Spleen (tissue), 11 donors: ENCODE measurements at regions not wholly inside any gene's neighbourhood (a gene's known extent, or its start where the extent isn't known, plus 50 kb on each side); places are given as distances from the start of the nearest gene placed in this dataset.

Experiments
- DNase-seq: peaks from one replicate; pipeline ENCODE4 v3.0.0-alpha.2; 2020
- H3K27ac ChIP-seq, 8 donors: fragments of 200-600 bp; sonication (generic) in 7 of 8; 1 replicate in 4 of 8; 2 replicates in 4 of 8; pipeline versions ENCODE4 v1.5.0 to v1.8.0; 2016 to 2021; ENCODE audit warnings: inconsistent platforms in 4 of 8, mild to moderate bottlenecking in 4 of 8, moderate library complexity in 1 of 8
- H3K27me3 ChIP-seq, 7 donors: fragments of 200-600 bp; sonication (generic) in 6 of 7; replicated peaks in 1 of 7; 1 replicate in 4 of 7; 2 replicates in 3 of 7; pipeline versions ENCODE4 v1.5.0 to v1.8.0; 2016 to 2021; ENCODE audit warnings: inconsistent platforms in 3 of 7, mild to moderate bottlenecking in 1 of 7
- H3K36me3 ChIP-seq, 6 donors: fragments of 200-600 bp; sonication (generic) in 5 of 6; 1 replicate in 4 of 6; 2 replicates in 2 of 6; pipeline versions ENCODE4 v1.5.0 to v1.8.0; 2016 to 2021; ENCODE audit warnings: inconsistent platforms in 2 of 6
- H3K4me1 ChIP-seq, 6 donors: fragments of 200-600 bp; sonication (generic) in 5 of 6; 1 replicate in 3 of 6; 2 replicates in 3 of 6; pipeline versions ENCODE4 v1.5.0 to v1.8.0; 2016 to 2021; ENCODE audit warnings: inconsistent platforms in 3 of 6
- H3K4me3 ChIP-seq, 8 donors: fragments of 200-600 bp; sonication (generic) in 7 of 8; 1 replicate in 4 of 8; 2 replicates in 4 of 8; pipeline versions ENCODE4 v1.5.0 to v1.8.0; 2016 to 2021; ENCODE audit warnings: inconsistent platforms in 4 of 8, mild to moderate bottlenecking in 4 of 8, moderate library complexity in 2 of 8
- H3K9me3 ChIP-seq, 8 donors: fragments of 200-600 bp; sonication (generic) in 7 of 8; 1 replicate in 4 of 8; 2 replicates in 4 of 8; pipeline versions ENCODE4 v1.5.0 to v1.8.0; 2016 to 2021; ENCODE audit warnings: inconsistent platforms in 4 of 8
- CTCF ChIP-seq, 11 experiments: fragments of 200-600 bp in 7 of 11; fragments of 450-650 bp in 4 of 11; sonication (generic) in 4 of 11; IDR thresholded peaks in 8 of 11; conservative IDR thresholded peaks in 3 of 11; 1 replicate in 7 of 11; 2 replicates in 4 of 11; pipeline versions ENCODE4 v1.4.0 to v1.8.0; 2016 to 2021; ENCODE audit warnings: antibody characterized with exemption in 11 of 11, inconsistent platforms in 4 of 11, mild to moderate bottlenecking in 1 of 11
- POLR2A ChIP-seq, 3 donors: fragments of 450-650 bp; IDR thresholded peaks; one replicate each; pipeline ENCODE4 v1.5.1; 2017; ENCODE audit warnings: antibody characterized with exemption in 3 of 3, mild to moderate bottlenecking in 1 of 3
- POLR2AphosphoS5 ChIP-seq, 3 donors: sonication (generic); formaldehyde crosslinking; IDR thresholded peaks; one replicate each; pipeline ENCODE4 v1.5.1; 2017; ENCODE audit warnings: antibody characterized with exemption in 3 of 3
- WGBS, 5 donors: extraction: QIAGEN DNeasy Blood & Tissue Kit in 3 of 5; methylation state at CpG; one replicate each; pipeline versions ENCODE4 v1.1.5 to v1.1.7; 2013 to 2018; 5-methylcytosine and 5-hydroxymethylcytosine counted together
- intact Hi-C: fragments of 100-400 bp; cut with DNase I; formaldehyde crosslinking; loops from one replicate; pipeline ENCODE4 v1.15.0; 2023; ENCODE audit warnings: low total_unique reads
- donor health status: healthy with polysubstance abuse.
- donor health status: DM: no; HTN: no; CAD: no; lungs with moderate emphysema.
- donor health status: DM: no; HTN: no; CAD: no.
- donor health status: Bipolar disorder and iron deficiency.
- donor health status: healthy.
- donor health status: DM: no; HTN: no; CAD: no.
- donor health status: DM: yes; HTN: yes; CAD: no.

- no peaks in the 10 kb centered on the region for H3K36me3 ChIP-seq
- H3K27me3 ChIP-seq = peaks cover 0 to 10% (median 0%) of the 10 kb centered on the region in 7 donors
- H3K27ac ChIP-seq = no peak overlapping the region
- H3K4me1 ChIP-seq = no peaks in the 10 kb centered on the region
- intact Hi-C loops = no loop called here
- H3K9me3 ChIP-seq = no peaks in the 10 kb centered on the region
- no peak for DNase-seq
- no peak overlapping the region for H3K4me3 ChIP-seq
- TF ChIP-seq CTCF (IDR thresholded peaks at IDR 0.05 in 8 of 11, conservative IDR thresholded peaks at IDR 0.05 in 3 of 11) (no peak), POLR2A (IDR thresholded peaks at IDR 0.05) (no peak), POLR2AphosphoS5 (IDR thresholded peaks at IDR 0.05) (no peak)
- 58 to 75% (median 65%) methylated on average over 7 of the region's 7 CpGs for WGBS, 5 donors
These were observed 264.8 kb downstream of the C1D start for GRCh38 chr2:67797801-67798540.

GRCh38 chr2:67798541-67799160 lies 264.2 kb downstream of the C1D start:
- intact Hi-C loops = no loop called here
- WGBS, 5 donors = 63 to 88% (median 75%) methylated on average over 5 of the region's 5 CpGs
- TF ChIP-seq POLR2AphosphoS5 (IDR thresholded peaks at IDR 0.05) = no peak
- TF ChIP-seq CTCF (IDR thresholded peaks at IDR 0.05 in 8 of 11, conservative IDR thresholded peaks at IDR 0.05 in 3 of 11) = no peak

GRCh38 chr2:67799886-67800285 lies 262.9 kb downstream of the C1D start:
- no peak for TF ChIP-seq POLR2AphosphoS5 (IDR thresholded peaks at IDR 0.05)
- no peak for TF ChIP-seq POLR2A (IDR thresholded peaks at IDR 0.05)
- no peak for TF ChIP-seq CTCF (IDR thresholded peaks at IDR 0.05 in 8 of 11, conservative IDR thresholded peaks at IDR 0.05 in 3 of 11)
- H3K27ac ChIP-seq = no peak overlapping the region
- intact Hi-C loops = no loop called here
- H3K36me3 ChIP-seq = no peaks in the 10 kb centered on the region
- no peak for DNase-seq
- H3K27me3 ChIP-seq = peaks cover 0 to 10% (median 0%) of the 10 kb centered on the region in 7 donors
- H3K9me3 ChIP-seq = no peaks in the 10 kb centered on the region
- no peak overlapping the region for H3K4me3 ChIP-seq
- H3K4me1 ChIP-seq = no peaks in the 10 kb centered on the region

More at GRCh38 chr2:67798541-67799160, 264.2 kb downstream of the C1D start:
- no peaks in the 10 kb centered on the region for H3K4me1 ChIP-seq
- H3K9me3 ChIP-seq = no peaks in the 10 kb centered on the region
- DNase-seq = no peak
- no peaks in the 10 kb centered on the region for H3K36me3 ChIP-seq
- H3K27ac ChIP-seq = no peak overlapping the region
- peaks cover 0 to 10% (median 0%) of the 10 kb centered on the region in 7 donors for H3K27me3 ChIP-seq
- H3K4me3 ChIP-seq = no peak overlapping the region

- TF ChIP-seq POLR2AphosphoS5 (IDR thresholded peaks at IDR 0.05) = no peak
- TF ChIP-seq POLR2A (IDR thresholded peaks at IDR 0.05) = no peak
- no peak for TF ChIP-seq CTCF (IDR thresholded peaks at IDR 0.05 in 8 of 11, conservative IDR thresholded peaks at IDR 0.05 in 3 of 11)
- Histone ChIP-seq H3K36me3 (no peaks in the 10 kb centered on the region), H3K4me3 (no peak overlapping the region), H3K4me1 (no peaks in the 10 kb centered on the region), H3K9me3 (peaks cover 0 to 6% (median 2%) of the 10 kb centered on the region in 8 donors), H3K27me3 (peaks cover 0 to 4% (median 0%) of the 10 kb centered on the region in 7 donors), H3K27ac (no peak overlapping the region)
- no peak for DNase-seq
- 29 to 88% (median 59%) methylated on average over 2 of the region's 2 CpGs for WGBS, 5 donors
- intact Hi-C loops = no loop called here
These were observed 260.5 kb downstream of the C1D start for GRCh38 chr2:67802291-67802690.
